ENCODE measurements at regions not wholly inside any gene's neighbourhood (a gene's known extent, or its start where the extent isn't known, plus 50 kb on each side); places are given as distances from the start of the nearest gene placed in this dataset.
"Not testable (repeated sequence)": the region's sequence is repeated elsewhere in the genome, so short reads cannot be mapped to it uniquely, and the experiment has no call there.

- WGBS (ENCODE audit: insufficient coverage) = no CpG with 5 or more reads among the region's 9 CpGs
- H3K9ac ChIP-seq (ENCODE audit: low read length) = peak overlapping the region; percentile 77
- peaks cover 24% of the 10 kb centered on the region for H3K4me1 Mint-ChIP-seq
- peak overlapping the region; percentile 62 to 87 (median 68) for H3K4me3 ChIP-seq (ENCODE audit: control extremely low read depth in 1 of 5, extremely low read depth in 1 of 5, insufficient read depth in 1 of 5, low read depth in 2 of 5, low read length in 4 of 5)
- H3K27ac ChIP-seq (ENCODE audit: low read length in 2 of 2) = no peak overlapping the region
- no peak for ATAC-seq (ENCODE audit: low read depth)
- intact Hi-C loops (cut with micrococcal nuclease) = loop anchor here (10.0 kb wide), 1 partner anchor 1365 kb away; the partner anchor contains the start of gene ZNF184
- peaks cover 5% of the 10 kb centered on the region for H3K9me3 Mint-ChIP-seq (ENCODE audit: insufficient read depth)
- DNase-seq = no peak
- H2AFZ ChIP-seq (ENCODE audit: insufficient read depth, low read depth, low read length, poor library complexity, severe bottlenecking) = peak overlapping the region; percentile 90
- H3K4me3 Mint-ChIP-seq = peak overlapping the region; percentile 90
- H3K4me2 ChIP-seq (replicated peaks; ENCODE audit: low read depth, low read length, poor library complexity, severe bottlenecking) = peak overlapping the region; percentile 88
- POLR2A ChIA-PET = no interaction called here
- H3K27ac Mint-ChIP-seq = no peak overlapping the region
- peaks cover 11 to 19% of the 10 kb centered on the region in 2 donors for H3K4me1 ChIP-seq (ENCODE audit: control insufficient read depth in 2 of 2, insufficient read depth in 2 of 2, low read length in 2 of 2)
- no peaks in the 10 kb centered on the region for H3K36me3 ChIP-seq (replicated peaks in 1 of 2; ENCODE audit: control extremely low read depth in 1 of 2, control insufficient read depth in 1 of 2, extremely low read depth in 1 of 2, insufficient read depth in 2 of 2, low read length in 1 of 2)
- TF ChIP-seq EZH2 (IDR thresholded peaks at IDR 0.05; ENCODE audit: borderline replicate concordance, insufficient read depth, low read depth, low read length, poor library complexity, severe bottlenecking) (no peak), CTCF (IDR thresholded peaks at IDR 0.05) (no peak)
- CTCF ChIA-PET = interaction anchor here (0.6 to 10.0 kb wide), 6 partner anchors 9 to 177 kb away, joined by 3 to 202 read pairs (median 4); partner anchors contain the start of gene TRIM27
- H3K9me3 ChIP-seq (ENCODE audit: control extremely low read depth in 1 of 3, control insufficient read depth in 2 of 3, insufficient read depth in 1 of 3, low read length in 2 of 3) = peaks cover 0 to 12% (median 0%) of the 10 kb centered on the region in 3 donors
- peaks cover 30% of the 10 kb centered on the region for H3K27me3 Mint-ChIP-seq
- no peaks in the 10 kb centered on the region for H3K79me2 ChIP-seq (ENCODE audit: control insufficient read depth, insufficient read depth, low read length)
- peaks cover 0 to 25% (median 17%) of the 10 kb centered on the region in 4 experiments for H3K27me3 ChIP-seq (replicated peaks in 1 of 4; ENCODE audit: control extremely low read depth in 1 of 4, control insufficient read depth in 3 of 4, insufficient read depth in 4 of 4, low read length in 3 of 4)
- H4K20me1 ChIP-seq (ENCODE audit: control insufficient read depth, insufficient read depth, low read length, poor library complexity, severe bottlenecking) = no peaks in the 10 kb centered on the region
Observed at GRCh38 chr6:28839443-28840120, 84.2 kb downstream of the TRIM27 start.

GRCh38 chr6:28841290-28841689 is 82.5 kb downstream of the TRIM27 start:
- intact Hi-C loops (cut with micrococcal nuclease) = no loop called here
- ATAC-seq (ENCODE audit: low read depth) (no peak), DNase-seq (no peak)
- Mint-ChIP-seq H3K4me3 (no peak overlapping the region), H3K27ac (no peak overlapping the region), H3K4me1 (peaks cover 24% of the 10 kb centered on the region), H3K9me3 (ENCODE audit: insufficient read depth) (peaks cover 5% of the 10 kb centered on the region), H3K27me3 (peaks cover 41% of the 10 kb centered on the region)
- 60% methylated on average over 2 of the region's 3 CpGs for WGBS (ENCODE audit: insufficient coverage)
- Histone ChIP-seq H3K4me1 (ENCODE audit: control insufficient read depth in 2 of 2, insufficient read depth in 2 of 2, low read length in 2 of 2) (peaks cover 11 to 19% of the 10 kb centered on the region in 2 donors), H3K4me2 (replicated peaks; ENCODE audit: low read depth, low read length, poor library complexity, severe bottlenecking) (no peak overlapping the region), H3K79me2 (ENCODE audit: control insufficient read depth, insufficient read depth, low read length) (no peaks in the 10 kb centered on the region), H3K9ac (ENCODE audit: low read length) (no peak overlapping the region), H2AFZ (ENCODE audit: insufficient read depth, low read depth, low read length, poor library complexity, severe bottlenecking) (no peak overlapping the region), H3K27me3 (replicated peaks in 1 of 4; ENCODE audit: control extremely low read depth in 1 of 4, control insufficient read depth in 3 of 4, insufficient read depth in 4 of 4, low read length in 3 of 4) (peaks cover 0 to 25% (median 17%) of the 10 kb centered on the region in 4 experiments), H3K4me3 (ENCODE audit: control extremely low read depth in 1 of 5, extremely low read depth in 1 of 5, insufficient read depth in 1 of 5, low read depth in 2 of 5, low read length in 4 of 5) (no peak overlapping the region), H3K36me3 (replicated peaks in 1 of 2; ENCODE audit: control extremely low read depth in 1 of 2, control insufficient read depth in 1 of 2, extremely low read depth in 1 of 2, insufficient read depth in 2 of 2, low read length in 1 of 2) (no peaks in the 10 kb centered on the region), H3K9me3 (ENCODE audit: control extremely low read depth in 1 of 3, control insufficient read depth in 2 of 3, insufficient read depth in 1 of 3, low read length in 2 of 3) (peaks cover 0 to 9% (median 0%) of the 10 kb centered on the region in 3 donors), H4K20me1 (ENCODE audit: control insufficient read depth, insufficient read depth, low read length, poor library complexity, severe bottlenecking) (no peaks in the 10 kb centered on the region), H3K27ac (ENCODE audit: low read length in 2 of 2) (no peak overlapping the region)
- ChIA-PET POLR2A (interaction anchor here (0.6 kb wide), 1 partner anchor 36 kb away, joined by 3 read pairs; no protein-coding TSS in a partner anchor), CTCF (interaction anchor here (10.0 kb wide), 1 partner anchor 175 kb away, joined by 202 read pairs; no protein-coding TSS in a partner anchor)
- TF ChIP-seq EZH2 (IDR thresholded peaks at IDR 0.05; ENCODE audit: borderline replicate concordance, insufficient read depth, low read depth, low read length, poor library complexity, severe bottlenecking) (no peak), CTCF (IDR thresholded peaks at IDR 0.05) (no peak)

GRCh38 chr6:28848756-28849155 is 75.0 kb downstream of the TRIM27 start:
- H3K36me3 ChIP-seq (replicated peaks in 1 of 2; ENCODE audit: control extremely low read depth in 1 of 2, control insufficient read depth in 1 of 2, extremely low read depth in 1 of 2, insufficient read depth in 2 of 2, low read length in 1 of 2); H3K4me3 Mint-ChIP-seq; H3K4me1 ChIP-seq (ENCODE audit: control insufficient read depth in 2 of 2, insufficient read depth in 2 of 2, low read length in 2 of 2); H2AFZ ChIP-seq (ENCODE audit: insufficient read depth, low read depth, low read length, poor library complexity, severe bottlenecking); POLR2A ChIA-PET; H3K9me3 Mint-ChIP-seq (ENCODE audit: insufficient read depth); H3K27ac Mint-ChIP-seq; H3K9ac ChIP-seq (ENCODE audit: low read length); H3K27ac ChIP-seq (ENCODE audit: low read length in 2 of 2); H3K4me2 ChIP-seq (replicated peaks; ENCODE audit: low read depth, low read length, poor library complexity, severe bottlenecking); H3K79me2 ChIP-seq (ENCODE audit: control insufficient read depth, insufficient read depth, low read length); H3K4me3 ChIP-seq (ENCODE audit: control extremely low read depth in 1 of 5, extremely low read depth in 1 of 5, insufficient read depth in 1 of 5, low read depth in 2 of 5, low read length in 4 of 5); DNase-seq; H3K4me1 Mint-ChIP-seq; intact Hi-C loops (cut with micrococcal nuclease); H4K20me1 ChIP-seq (ENCODE audit: control insufficient read depth, insufficient read depth, low read length, poor library complexity, severe bottlenecking); ATAC-seq (ENCODE audit: low read depth); H3K9me3 ChIP-seq (ENCODE audit: control extremely low read depth in 1 of 3, control insufficient read depth in 2 of 3, insufficient read depth in 1 of 3, low read length in 2 of 3): not testable (repeated sequence)
- CTCF ChIA-PET = interaction anchor here (1.2 kb wide), 2 partner anchors 10 to 167 kb away, joined by 5 to 6 read pairs; no protein-coding TSS in a partner anchor
- 62% methylated on average over 7 of the region's 7 CpGs for WGBS (ENCODE audit: insufficient coverage)
- peaks cover 0 to 16% (median 8%) of the 10 kb centered on the region in 4 experiments for H3K27me3 ChIP-seq (replicated peaks in 1 of 4; ENCODE audit: control extremely low read depth in 1 of 4, control insufficient read depth in 3 of 4, insufficient read depth in 4 of 4, low read length in 3 of 4)
- H3K27me3 Mint-ChIP-seq = peaks cover 49% of the 10 kb centered on the region

Measured in B cell (primary cell).